ENCODE measurements at regions not wholly inside any gene's neighbourhood (a gene's known extent, or its start where the extent isn't known, plus 50 kb on each side); places are given as distances from the start of the nearest gene placed in this dataset.

DNA sequence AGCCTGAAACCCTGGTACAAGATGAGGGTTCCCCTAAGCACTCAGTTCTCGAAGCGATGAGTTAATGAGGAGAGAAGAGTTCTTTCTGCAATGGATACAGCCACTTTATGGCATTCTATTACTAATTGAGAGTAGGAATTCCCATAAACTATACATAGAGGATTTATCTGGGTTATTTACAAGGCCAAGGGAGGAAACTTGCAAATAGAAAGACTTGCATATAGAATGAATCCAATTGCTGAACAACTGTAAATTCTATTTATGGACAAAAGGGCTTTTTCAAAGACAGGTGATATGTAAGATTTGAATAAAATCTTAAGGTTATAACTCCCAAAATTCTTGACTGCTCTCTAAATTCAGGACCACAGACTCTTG lies 182.2 kb downstream of the PPARGC1A start:
- H4K20me1 ChIP-seq (ENCODE audit: insufficient read depth) = no peaks in the 10 kb centered on the region
- no peaks in the 10 kb centered on the region for H3K36me3 ChIP-seq (ENCODE audit: insufficient read depth, low read length)
- no peak overlapping the region for H3K4me2 ChIP-seq (ENCODE audit: low read length)
- H3K27ac ChIP-seq (ENCODE audit: low read length) = no peak overlapping the region
- H2AFZ ChIP-seq (ENCODE audit: low read depth, low read length) = no peak overlapping the region
- H3K27me3 ChIP-seq (ENCODE audit: insufficient read depth, low read depth, low read length) = no peaks in the 10 kb centered on the region
- H3K9me3 ChIP-seq (ENCODE audit: low read length) = no peaks in the 10 kb centered on the region
- no peaks in the 10 kb centered on the region for H3K79me2 ChIP-seq (replicated peaks; ENCODE audit: insufficient read depth, low read length)
- H3K9ac ChIP-seq (ENCODE audit: low read length) = no peak overlapping the region
- H3K9me2 ChIP-seq (ENCODE audit: insufficient read depth, low read length) = no peaks in the 10 kb centered on the region
- H3F3A ChIP-seq (ENCODE audit: insufficient read depth, low read length, poor library complexity, severe bottlenecking) = no peaks in the 10 kb centered on the region
- TF ChIP-seq POLR2AphosphoS5 (IDR thresholded peaks at IDR 0.05) (no peak), EZH2 (IDR thresholded peaks at IDR 0.05; ENCODE audit: borderline replicate concordance, insufficient read depth, low read length, poor library complexity, severe bottlenecking) (no peak), TAF1 (IDR thresholded peaks at IDR 0.05; ENCODE audit: low read depth) (no peak), EP300 (conservative IDR thresholded peaks at IDR 0.05; ENCODE audit: poor library complexity, severe bottlenecking) (no peak), SMC3 (conservative IDR thresholded peaks at IDR 0.05; ENCODE audit: poor library complexity) (no peak), MXI1 (conservative IDR thresholded peaks at IDR 0.05; ENCODE audit: poor library complexity, severe bottlenecking) (no peak), RAD21 (conservative IDR thresholded peaks at IDR 0.05) (no peak)
- TF ChIP-seq, protein P1, sequence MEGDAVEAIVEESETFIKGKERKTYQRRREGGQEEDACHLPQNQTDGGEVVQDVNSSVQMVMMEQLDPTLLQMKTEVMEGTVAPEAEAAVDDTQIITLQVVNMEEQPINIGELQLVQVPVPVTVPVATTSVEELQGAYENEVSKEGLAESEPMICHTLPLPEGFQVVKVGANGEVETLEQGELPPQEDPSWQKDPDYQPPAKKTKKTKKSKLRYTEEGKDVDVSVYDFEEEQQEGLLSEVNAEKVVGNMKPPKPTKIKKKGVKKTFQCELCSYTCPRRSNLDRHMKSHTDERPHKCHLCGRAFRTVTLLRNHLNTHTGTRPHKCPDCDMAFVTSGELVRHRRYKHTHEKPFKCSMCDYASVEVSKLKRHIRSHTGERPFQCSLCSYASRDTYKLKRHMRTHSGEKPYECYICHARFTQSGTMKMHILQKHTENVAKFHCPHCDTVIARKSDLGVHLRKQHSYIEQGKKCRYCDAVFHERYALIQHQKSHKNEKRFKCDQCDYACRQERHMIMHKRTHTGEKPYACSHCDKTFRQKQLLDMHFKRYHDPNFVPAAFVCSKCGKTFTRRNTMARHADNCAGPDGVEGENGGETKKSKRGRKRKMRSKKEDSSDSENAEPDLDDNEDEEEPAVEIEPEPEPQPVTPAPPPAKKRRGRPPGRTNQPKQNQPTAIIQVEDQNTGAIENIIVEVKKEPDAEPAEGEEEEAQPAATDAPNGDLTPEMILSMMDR (IDR thresholded peaks at IDR 0.05; ENCODE audit: poor library complexity, severe bottlenecking) = no peak
- TF ChIP-seq, protein P2, sequence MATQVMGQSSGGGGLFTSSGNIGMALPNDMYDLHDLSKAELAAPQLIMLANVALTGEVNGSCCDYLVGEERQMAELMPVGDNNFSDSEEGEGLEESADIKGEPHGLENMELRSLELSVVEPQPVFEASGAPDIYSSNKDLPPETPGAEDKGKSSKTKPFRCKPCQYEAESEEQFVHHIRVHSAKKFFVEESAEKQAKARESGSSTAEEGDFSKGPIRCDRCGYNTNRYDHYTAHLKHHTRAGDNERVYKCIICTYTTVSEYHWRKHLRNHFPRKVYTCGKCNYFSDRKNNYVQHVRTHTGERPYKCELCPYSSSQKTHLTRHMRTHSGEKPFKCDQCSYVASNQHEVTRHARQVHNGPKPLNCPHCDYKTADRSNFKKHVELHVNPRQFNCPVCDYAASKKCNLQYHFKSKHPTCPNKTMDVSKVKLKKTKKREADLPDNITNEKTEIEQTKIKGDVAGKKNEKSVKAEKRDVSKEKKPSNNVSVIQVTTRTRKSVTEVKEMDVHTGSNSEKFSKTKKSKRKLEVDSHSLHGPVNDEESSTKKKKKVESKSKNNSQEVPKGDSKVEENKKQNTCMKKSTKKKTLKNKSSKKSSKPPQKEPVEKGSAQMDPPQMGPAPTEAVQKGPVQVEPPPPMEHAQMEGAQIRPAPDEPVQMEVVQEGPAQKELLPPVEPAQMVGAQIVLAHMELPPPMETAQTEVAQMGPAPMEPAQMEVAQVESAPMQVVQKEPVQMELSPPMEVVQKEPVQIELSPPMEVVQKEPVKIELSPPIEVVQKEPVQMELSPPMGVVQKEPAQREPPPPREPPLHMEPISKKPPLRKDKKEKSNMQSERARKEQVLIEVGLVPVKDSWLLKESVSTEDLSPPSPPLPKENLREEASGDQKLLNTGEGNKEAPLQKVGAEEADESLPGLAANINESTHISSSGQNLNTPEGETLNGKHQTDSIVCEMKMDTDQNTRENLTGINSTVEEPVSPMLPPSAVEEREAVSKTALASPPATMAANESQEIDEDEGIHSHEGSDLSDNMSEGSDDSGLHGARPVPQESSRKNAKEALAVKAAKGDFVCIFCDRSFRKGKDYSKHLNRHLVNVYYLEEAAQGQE (IDR thresholded peaks at IDR 0.05; ENCODE audit: borderline replicate concordance) = no peak
- H3K4me3 ChIP-seq (ENCODE audit: low read length) = no peak overlapping the region

DNA sequence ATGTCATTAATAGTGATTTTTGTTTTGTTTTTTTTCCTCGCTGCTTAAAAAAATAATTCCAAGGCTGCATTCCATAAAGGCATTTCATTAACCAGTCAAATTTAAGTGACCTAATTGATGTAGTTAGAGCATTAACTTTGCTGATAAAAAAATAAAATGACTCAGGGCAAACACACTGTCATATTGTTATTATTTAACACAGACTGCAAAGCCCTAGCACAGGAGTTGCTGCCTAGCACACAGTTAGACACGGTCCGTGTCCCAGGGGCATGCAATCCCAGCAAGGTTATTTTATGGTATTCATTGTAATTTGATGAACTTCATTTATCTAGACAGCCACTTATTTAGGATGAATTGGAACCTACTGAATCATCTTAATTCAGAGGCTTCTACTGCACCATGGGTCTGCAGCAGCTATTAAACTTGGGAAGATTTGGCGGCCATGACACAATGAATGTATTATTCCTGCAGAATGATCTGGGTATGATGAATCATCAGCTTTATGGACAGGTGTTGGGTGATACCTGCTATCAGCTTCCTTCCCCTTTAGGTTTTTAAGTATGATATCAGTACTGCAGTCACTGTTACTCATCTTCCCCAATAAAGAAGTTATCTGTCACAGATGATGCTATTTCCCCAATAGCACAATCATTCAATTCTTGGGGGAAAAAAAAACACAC lies 182.7 kb downstream of the PPARGC1A start:
- Histone ChIP-seq H3K4me3 (ENCODE audit: low read length) (no peak overlapping the region), H3K9me3 (ENCODE audit: low read length) (no peaks in the 10 kb centered on the region), H3K36me3 (ENCODE audit: insufficient read depth, low read length) (no peaks in the 10 kb centered on the region), H3K4me2 (ENCODE audit: low read length) (no peak overlapping the region), H4K20me1 (ENCODE audit: insufficient read depth) (no peaks in the 10 kb centered on the region), H3F3A (ENCODE audit: insufficient read depth, low read length, poor library complexity, severe bottlenecking) (no peaks in the 10 kb centered on the region), H3K9ac (ENCODE audit: low read length) (no peak overlapping the region), H3K27ac (ENCODE audit: low read length) (no peak overlapping the region), H3K27me3 (ENCODE audit: insufficient read depth, low read depth, low read length) (no peaks in the 10 kb centered on the region), H3K79me2 (replicated peaks; ENCODE audit: insufficient read depth, low read length) (no peaks in the 10 kb centered on the region), H3K9me2 (ENCODE audit: insufficient read depth, low read length) (no peaks in the 10 kb centered on the region), H2AFZ (ENCODE audit: low read depth, low read length) (no peak overlapping the region)
- TF ChIP-seq, protein P2 (IDR thresholded peaks at IDR 0.05; ENCODE audit: borderline replicate concordance) = no peak
- TF ChIP-seq, protein P1 (IDR thresholded peaks at IDR 0.05; ENCODE audit: poor library complexity, severe bottlenecking) = no peak
- TF ChIP-seq SMC3 (conservative IDR thresholded peaks at IDR 0.05; ENCODE audit: poor library complexity) (no peak), POLR2AphosphoS5 (IDR thresholded peaks at IDR 0.05) (no peak), RAD21 (conservative IDR thresholded peaks at IDR 0.05) (no peak), EZH2 (IDR thresholded peaks at IDR 0.05; ENCODE audit: borderline replicate concordance, insufficient read depth, low read length, poor library complexity, severe bottlenecking) (no peak), TAF1 (IDR thresholded peaks at IDR 0.05; ENCODE audit: low read depth) (no peak), MXI1 (conservative IDR thresholded peaks at IDR 0.05; ENCODE audit: poor library complexity, severe bottlenecking) (no peak), EP300 (conservative IDR thresholded peaks at IDR 0.05; ENCODE audit: poor library complexity, severe bottlenecking) (no peak)

Measured in neural cell (in vitro differentiated cells).